Raji (cell line): ENCODE measurements at regions not wholly inside any gene's neighbourhood (a gene's known extent, or its start where the extent isn't known, plus 50 kb on each side); places are given as distances from the start of the nearest gene placed in this dataset.
A peak's percentile ranks its signal among the peaks of the same experiment; 100 is the strongest.

ENCODE experiments used
- POLR2A ChIP-seq: IDR thresholded peaks from 2 replicates; pipeline ENCODE4 v1.6.1; 2011; ENCODE audit warnings: low read depth, low read length, control low read depth; ENCODE audit not compliant: insufficient read depth

GRCh38 chr10:30537586-30537985, 92.0 kb downstream of the LYZL2 start:
- no peak for TF ChIP-seq POLR2A

- no peak for TF ChIP-seq POLR2A
These were observed 93.0 kb downstream of the LYZL2 start for GRCh38 chr10:30536578-30536977.

- TF ChIP-seq POLR2A: no peak
These were observed 93.9 kb downstream of the LYZL2 start for GRCh38 chr10:30535677-30536076.

- no peak for TF ChIP-seq POLR2A
These were observed 94.9 kb downstream of the LYZL2 start for GRCh38 chr10:30534465-30535144.

- no peak for TF ChIP-seq POLR2A
These were observed 97.6 kb downstream of the LYZL2 start for GRCh38 chr10:30531751-30532530.

GRCh38 chr10:30529373-30529998, 95.5 kb downstream of the MAP3K8 start:
- peak; percentile 74 for TF ChIP-seq POLR2A

- TF ChIP-seq POLR2A: no peak
These were observed 94.4 kb downstream of the MAP3K8 start for GRCh38 chr10:30528429-30528786.

GRCh38 chr10:30527623-30528428, 93.8 kb downstream of the MAP3K8 start:
- no peak for TF ChIP-seq POLR2A

- no peak for TF ChIP-seq POLR2A
These were observed 84.9 kb downstream of the MAP3K8 start for GRCh38 chr10:30518907-30519306.
